ENCODE measurements at regions not wholly inside any gene's neighbourhood (a gene's known extent, or its start where the extent isn't known, plus 50 kb on each side); places are given as distances from the start of the nearest gene placed in this dataset.
"Not testable (repeated sequence)": the region's sequence is repeated elsewhere in the genome, so short reads cannot be mapped to it uniquely, and the experiment has no call there.

GRCh38 chr9:62874745-62875599, 1685.1 kb downstream of the SPATA31A7 start:
- DNase-seq (ENCODE audit: low read depth) = not testable (repeated sequence)

DNA sequence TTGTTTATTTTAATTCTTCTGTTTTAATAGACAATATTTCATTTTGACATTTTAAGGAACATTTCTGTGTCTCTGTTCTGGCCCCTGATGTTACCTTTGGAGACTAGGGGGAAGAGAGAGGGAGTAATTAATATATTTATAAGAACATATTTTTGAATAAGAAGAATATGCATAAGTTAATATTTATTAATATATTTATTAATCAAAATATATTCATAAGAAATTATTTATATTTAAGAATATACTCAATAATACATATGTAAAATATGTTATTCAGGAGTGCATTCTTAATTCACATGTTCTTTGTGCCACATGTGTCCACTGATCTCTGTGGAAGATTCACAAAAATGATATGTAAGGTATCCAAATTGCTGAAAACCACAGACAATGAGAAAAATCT, 1687.7 kb downstream of the SPATA31A7 start:
- not testable (repeated sequence) for DNase-seq (ENCODE audit: low read depth)

- DNase-seq (ENCODE audit: low read depth) = not testable (repeated sequence)
Observed at GRCh38 chr9:62877987-62878386, 1688.2 kb downstream of the SPATA31A7 start.

DNA sequence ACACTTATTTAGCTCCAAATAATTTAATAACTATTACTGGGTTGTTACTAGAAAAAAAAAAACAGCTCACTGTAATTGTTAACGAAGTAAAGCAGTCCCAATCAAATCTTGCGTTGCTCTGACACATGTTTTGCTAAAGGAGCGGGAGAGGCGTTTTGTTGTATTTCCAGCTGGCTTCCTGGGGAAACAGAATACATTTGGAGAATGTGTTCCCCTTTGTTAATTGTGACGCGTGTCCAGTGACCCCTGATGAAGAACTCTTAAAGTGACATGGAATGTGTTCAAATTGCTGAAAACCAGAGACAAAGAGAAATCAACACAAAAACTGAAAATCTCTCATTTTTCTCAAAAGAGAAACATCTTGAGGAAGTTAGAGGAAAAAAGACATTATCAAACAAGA, 1690.6 kb downstream of the SPATA31A7 start:
- not testable (repeated sequence) for DNase-seq (ENCODE audit: low read depth)

DNA sequence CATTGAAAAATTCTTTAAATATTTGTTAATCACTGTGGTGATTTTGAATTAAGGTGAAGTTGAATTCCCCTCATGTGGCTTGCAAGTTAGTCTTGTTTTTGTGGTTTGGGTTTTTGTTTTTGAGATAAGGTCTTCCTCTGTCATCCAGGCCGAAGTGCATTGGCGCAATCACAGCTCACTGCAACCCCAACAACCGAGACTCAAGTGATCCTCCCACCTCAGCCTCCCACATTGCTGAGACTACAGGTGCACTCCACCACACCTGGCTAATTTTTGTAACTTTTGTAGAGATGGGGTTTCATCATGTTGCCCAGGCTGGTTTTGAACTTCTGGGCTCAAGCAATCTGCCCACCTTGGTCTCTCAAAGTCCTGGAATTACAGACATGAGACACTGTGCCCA, 1691.1 kb downstream of the SPATA31A7 start:
- not testable (repeated sequence) for DNase-seq (ENCODE audit: low read depth)

DNA sequence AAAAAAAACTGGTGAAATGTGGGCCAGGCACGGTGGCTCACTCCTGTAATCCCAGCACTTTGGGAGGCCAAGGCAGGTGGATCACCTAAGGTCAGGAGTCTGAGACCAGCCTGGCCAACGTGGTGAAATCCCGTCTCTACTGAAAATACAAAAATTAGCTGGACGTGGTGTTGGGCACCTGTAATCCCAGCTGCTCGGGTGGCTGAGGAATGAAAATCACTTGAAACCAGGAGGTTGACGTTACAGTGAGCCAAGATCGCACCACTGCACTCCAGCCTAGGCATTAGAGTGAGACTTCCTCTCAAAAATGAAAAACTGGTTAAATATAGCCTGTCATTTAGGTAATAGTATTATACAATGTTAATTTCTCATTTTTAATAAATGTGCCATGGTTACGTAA, 1692.0 kb downstream of the SPATA31A7 start:
- not testable (repeated sequence) for DNase-seq (ENCODE audit: low read depth)

- DNase-seq (ENCODE audit: low read depth) = not testable (repeated sequence)
Observed at GRCh38 chr9:62882717-62883116, 1692.9 kb downstream of the SPATA31A7 start.

- not testable (repeated sequence) for DNase-seq (ENCODE audit: low read depth)
Observed at GRCh38 chr9:62896692-62897091, 1706.9 kb downstream of the SPATA31A7 start.

GRCh38 chr9:62897411-62898225, 1707.8 kb downstream of the SPATA31A7 start:
- peak; percentile 26 for DNase-seq (ENCODE audit: low read depth)

DNA sequence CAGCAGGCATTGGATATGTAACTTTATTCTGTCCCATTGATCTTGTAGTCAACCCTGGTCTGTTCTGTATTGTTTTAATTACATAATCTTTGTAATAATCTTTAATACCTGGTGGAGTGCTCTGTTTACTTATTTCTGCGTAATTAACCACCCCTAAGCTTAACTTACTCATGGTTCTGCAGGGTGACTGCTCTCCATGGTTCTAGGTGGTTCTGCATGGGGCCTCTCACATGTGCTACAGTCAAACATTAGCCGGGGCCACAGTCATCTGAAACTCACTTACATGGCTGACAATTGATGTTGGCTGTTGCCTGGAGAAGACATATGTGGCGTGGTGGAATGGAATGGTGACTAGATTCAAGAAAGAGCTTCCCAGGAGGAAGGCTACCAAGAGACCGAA, 1709.8 kb downstream of the SPATA31A7 start:
- DNase-seq (ENCODE audit: low read depth) = not testable (repeated sequence)

- DNase-seq (ENCODE audit: low read depth) = not testable (repeated sequence)
Observed at GRCh38 chr9:62904061-62904460, 1714.2 kb downstream of the SPATA31A7 start.

DNA sequence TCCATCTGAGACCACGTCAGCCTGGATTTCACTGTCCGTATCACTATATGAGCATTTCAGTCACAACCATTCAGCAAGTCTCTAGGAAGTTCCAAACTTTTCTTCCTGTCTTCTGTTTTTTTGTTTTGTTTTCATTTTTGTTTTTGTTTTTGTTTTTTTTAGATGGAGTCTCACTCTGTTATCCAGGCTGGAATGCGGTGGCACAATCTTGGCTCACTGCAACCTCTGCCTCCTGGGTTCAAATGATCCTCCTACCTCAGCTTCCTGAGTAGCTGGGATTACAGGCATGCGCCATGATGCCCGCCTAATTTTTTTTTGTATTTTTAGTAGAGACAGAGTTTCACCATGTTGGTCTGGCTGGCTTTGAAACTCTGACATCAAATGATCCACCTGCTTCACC, 1715.9 kb downstream of the SPATA31A7 start:
- DNase-seq (ENCODE audit: low read depth) = not testable (repeated sequence)

- not testable (repeated sequence) for DNase-seq (ENCODE audit: low read depth)
Observed at GRCh38 chr9:62907866-62908265, 1718.0 kb downstream of the SPATA31A7 start.

DNA sequence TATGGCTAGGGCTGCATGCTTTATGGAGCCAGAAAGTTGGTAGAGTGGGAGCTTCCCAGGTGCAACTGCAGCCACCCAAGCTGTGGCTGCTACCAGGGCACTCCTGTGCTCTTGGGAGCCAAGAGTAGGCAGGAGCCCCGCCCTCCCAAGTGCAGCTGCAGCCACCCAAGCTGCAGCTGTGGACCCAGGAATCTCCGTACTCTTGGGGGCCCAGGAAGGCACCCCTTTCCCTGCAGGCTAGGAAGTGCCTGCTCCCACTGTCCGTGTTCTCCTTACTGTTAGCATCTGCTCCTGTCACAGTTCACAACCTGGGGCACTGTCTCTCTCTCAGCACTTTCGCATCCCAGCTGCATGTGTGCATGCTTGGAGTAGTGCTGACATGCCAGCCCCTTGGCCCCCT, 1718.4 kb downstream of the SPATA31A7 start:
- DNase-seq (ENCODE audit: low read depth) = not testable (repeated sequence)

DNA sequence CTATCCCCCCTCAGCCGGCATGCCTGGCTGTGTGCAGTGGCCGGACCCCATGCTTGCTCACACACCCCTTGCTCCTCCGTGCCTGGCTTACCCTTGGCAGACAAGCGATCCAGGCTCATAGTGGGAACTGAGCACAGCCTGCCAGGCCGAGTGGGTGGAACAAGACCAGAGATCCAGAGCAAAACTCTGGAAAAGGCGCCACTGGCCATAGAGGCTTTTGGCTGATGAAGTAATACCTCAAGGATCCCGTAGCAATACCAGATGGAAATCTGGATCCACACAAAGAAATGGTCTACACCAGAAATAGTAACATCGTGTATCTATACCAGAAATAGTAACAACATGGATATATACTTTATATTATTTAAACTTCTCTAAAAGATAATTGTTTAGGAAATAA, 1719.6 kb downstream of the SPATA31A7 start:
- not testable (repeated sequence) for DNase-seq (ENCODE audit: low read depth)

DNA sequence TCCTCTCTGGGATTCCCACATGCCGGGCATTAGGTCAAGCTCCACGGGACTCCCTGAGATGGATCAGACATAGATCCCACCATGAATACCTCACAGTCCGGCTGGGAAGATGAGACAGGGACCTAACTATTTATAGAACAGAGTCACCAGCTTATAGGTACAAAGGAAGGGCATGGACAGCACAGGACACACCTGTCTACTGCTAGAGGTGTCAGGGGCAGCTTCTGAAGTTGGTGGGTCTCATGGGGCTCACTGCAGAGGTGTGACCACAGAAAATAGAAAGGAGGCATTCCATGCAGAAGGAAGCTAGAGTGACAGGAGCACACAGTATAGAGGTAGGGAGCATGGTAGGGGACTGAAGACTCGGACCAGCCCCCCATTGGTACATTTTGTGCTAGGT, 1722.4 kb downstream of the SPATA31A7 start:
- not testable (repeated sequence) for DNase-seq (ENCODE audit: low read depth)

- DNase-seq (ENCODE audit: low read depth) = not testable (repeated sequence)
Observed at GRCh38 chr9:62915168-62915567, 1725.3 kb downstream of the SPATA31A7 start.

DNA sequence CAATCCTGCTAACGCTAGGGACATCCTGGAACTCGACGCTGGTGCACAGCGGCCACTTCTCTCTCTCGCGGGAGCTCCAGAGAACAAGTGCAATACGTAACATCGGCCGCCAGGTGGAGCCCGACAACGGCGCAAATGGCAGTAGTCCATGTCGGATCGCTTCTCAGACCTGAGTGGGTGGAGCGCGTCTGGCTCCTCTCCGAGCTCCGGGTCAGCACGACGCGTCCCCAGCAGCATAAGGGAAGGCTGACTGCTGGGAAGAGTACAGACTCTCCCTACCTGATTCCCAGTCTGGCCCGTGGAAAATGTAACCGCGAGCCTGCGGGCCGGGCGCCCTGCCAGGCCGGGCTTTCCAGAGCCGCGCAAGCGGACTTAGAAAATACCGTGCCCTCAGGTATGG, 1725.8 kb downstream of the SPATA31A7 start:
- DNase-seq (ENCODE audit: low read depth) = not testable (repeated sequence)

DNA sequence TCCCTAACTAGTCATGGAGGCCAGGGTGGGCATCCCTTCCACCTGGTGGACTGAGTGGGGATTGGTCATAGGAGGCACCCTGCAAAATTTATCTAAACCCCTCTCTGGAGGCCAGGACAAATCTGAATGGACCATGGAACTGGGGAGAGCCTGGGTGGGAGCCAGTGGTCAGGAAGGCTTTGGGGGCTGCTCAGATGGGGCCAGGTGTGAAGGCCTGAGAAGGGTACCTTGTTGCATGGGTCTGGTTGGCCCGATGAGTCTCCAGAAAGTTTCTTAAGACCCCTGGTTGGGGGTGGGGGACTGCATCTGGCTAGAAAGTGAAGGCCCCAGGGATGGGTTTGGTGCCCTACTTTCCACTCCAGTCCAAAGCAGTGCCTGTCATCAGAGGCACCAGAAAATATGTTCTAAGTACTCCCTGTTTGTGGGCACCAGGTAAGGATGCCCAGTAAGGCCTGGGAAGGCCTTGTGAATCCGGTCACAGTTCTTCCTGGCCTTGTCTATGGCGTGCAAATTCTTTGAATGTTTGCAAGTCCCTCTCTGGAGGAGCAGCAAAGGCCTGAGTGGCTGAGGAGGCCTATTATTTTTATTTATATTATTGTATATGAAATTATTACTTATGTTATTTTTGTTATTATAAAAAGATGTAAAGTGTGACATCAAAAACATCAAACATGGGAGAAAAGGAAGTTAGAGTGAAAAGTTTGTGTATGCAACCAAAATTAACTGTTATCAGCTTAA, 1729.0 kb downstream of the SPATA31A7 start:
- not testable (repeated sequence) for DNase-seq (ENCODE audit: low read depth)

DNA sequence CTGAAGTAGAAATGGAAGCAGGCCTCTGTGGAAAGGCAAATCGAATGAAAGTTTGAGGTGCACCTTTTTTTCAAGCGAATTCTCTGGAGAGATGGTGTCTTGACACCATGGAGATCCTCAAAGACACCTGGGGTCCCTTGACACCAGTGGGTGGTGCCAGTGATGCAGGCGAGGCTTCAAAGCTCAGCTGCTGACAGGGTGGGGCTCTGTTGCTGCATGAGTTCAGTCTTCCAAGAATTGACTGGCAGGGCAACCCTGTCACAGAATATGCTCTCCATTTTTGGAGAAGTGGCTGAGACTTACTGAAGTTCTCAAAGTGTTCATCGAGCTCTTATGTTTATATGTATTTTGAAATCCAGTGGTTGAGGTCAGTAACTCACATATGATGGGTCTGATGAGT, 1741.6 kb downstream of the SPATA31A7 start:
- DNase-seq (ENCODE audit: low read depth) = not testable (repeated sequence)

GRCh38 chr9:62952840-62953239, 1763.0 kb downstream of the SPATA31A7 start:
- not testable (repeated sequence) for DNase-seq (ENCODE audit: low read depth)
